ENCODE measurements at regions not wholly inside any gene's neighbourhood (a gene's known extent, or its start where the extent isn't known, plus 50 kb on each side); places are given as distances from the start of the nearest gene placed in this dataset.

- TF ChIP-seq CTCF (IDR thresholded peaks at IDR 0.05) (no peak), POLR2AphosphoS5 (IDR thresholded peaks at IDR 0.05) (no peak), POLR2A (IDR thresholded peaks at IDR 0.05) (no peak)
Observed at GRCh38 chr4:119984996-119985395, 81.7 kb downstream of the MAD2L1 start.

All from gastroesophageal sphincter (tissue), 3 donors.